ENCODE measurements at regions not wholly inside any gene's neighbourhood (a gene's known extent, or its start where the extent isn't known, plus 50 kb on each side); places are given as distances from the start of the nearest gene placed in this dataset.

GRCh38 chr16:6146874-6147425 lies 1049.4 kb upstream of the EEF2KMT start:
- TF ChIP-seq, protein P1, sequence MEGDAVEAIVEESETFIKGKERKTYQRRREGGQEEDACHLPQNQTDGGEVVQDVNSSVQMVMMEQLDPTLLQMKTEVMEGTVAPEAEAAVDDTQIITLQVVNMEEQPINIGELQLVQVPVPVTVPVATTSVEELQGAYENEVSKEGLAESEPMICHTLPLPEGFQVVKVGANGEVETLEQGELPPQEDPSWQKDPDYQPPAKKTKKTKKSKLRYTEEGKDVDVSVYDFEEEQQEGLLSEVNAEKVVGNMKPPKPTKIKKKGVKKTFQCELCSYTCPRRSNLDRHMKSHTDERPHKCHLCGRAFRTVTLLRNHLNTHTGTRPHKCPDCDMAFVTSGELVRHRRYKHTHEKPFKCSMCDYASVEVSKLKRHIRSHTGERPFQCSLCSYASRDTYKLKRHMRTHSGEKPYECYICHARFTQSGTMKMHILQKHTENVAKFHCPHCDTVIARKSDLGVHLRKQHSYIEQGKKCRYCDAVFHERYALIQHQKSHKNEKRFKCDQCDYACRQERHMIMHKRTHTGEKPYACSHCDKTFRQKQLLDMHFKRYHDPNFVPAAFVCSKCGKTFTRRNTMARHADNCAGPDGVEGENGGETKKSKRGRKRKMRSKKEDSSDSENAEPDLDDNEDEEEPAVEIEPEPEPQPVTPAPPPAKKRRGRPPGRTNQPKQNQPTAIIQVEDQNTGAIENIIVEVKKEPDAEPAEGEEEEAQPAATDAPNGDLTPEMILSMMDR (IDR thresholded peaks at IDR 0.05) = no peak
- TF ChIP-seq POLR2A (IDR thresholded peaks at IDR 0.05) = no peak
- Histone ChIP-seq H3K4me3 (no peak overlapping the region), H3K27ac (no peak overlapping the region), H3K4me1 (no peaks in the 10 kb centered on the region), H3K9me3 (no peaks in the 10 kb centered on the region), H3K27me3 (no peaks in the 10 kb centered on the region), H3K36me3 (replicated peaks in 1 of 2; ENCODE audit: insufficient read depth in 1 of 2, low read depth in 2 of 2) (no peaks in the 10 kb centered on the region)
- 53 to 55% methylated on average over 9 of the region's 9 CpGs for WGBS, 2 donors
- DNase-seq (no peak), ATAC-seq (no peak)
- intact Hi-C loops (cut with DNase I) = no loop called here

GRCh38 chr16:6146356-6146755 lies 1048.8 kb upstream of the EEF2KMT start:
- ATAC-seq (no peak), DNase-seq (no peak)
- no peaks in the 10 kb centered on the region for H3K9me3 ChIP-seq
- H3K4me3 ChIP-seq = no peak overlapping the region
- H3K36me3 ChIP-seq (replicated peaks in 1 of 2; ENCODE audit: insufficient read depth in 1 of 2, low read depth in 2 of 2) = no peaks in the 10 kb centered on the region
- intact Hi-C loops (cut with DNase I) = no loop called here
- TF ChIP-seq, protein P1 (IDR thresholded peaks at IDR 0.05) = no peak
- TF ChIP-seq POLR2A (IDR thresholded peaks at IDR 0.05) = no peak
- no peaks in the 10 kb centered on the region for H3K4me1 ChIP-seq
- WGBS, 2 donors = 71 to 75% methylated on average over 2 of the region's 2 CpGs
- H3K27ac ChIP-seq = no peak overlapping the region
- H3K27me3 ChIP-seq = no peaks in the 10 kb centered on the region

GRCh38 chr16:6144463-6144862 lies 1046.9 kb upstream of the EEF2KMT start:
- DNase-seq = no peak
- Histone ChIP-seq H3K4me3 (no peak overlapping the region), H3K27me3 (no peaks in the 10 kb centered on the region), H3K27ac (no peak overlapping the region), H3K36me3 (replicated peaks in 1 of 2; ENCODE audit: insufficient read depth in 1 of 2, low read depth in 2 of 2) (no peaks in the 10 kb centered on the region), H3K4me1 (no peaks in the 10 kb centered on the region), H3K9me3 (no peaks in the 10 kb centered on the region)
- intact Hi-C loops (cut with DNase I) = no loop called here
- no peak for TF ChIP-seq POLR2A (IDR thresholded peaks at IDR 0.05)
- TF ChIP-seq, protein P1 (IDR thresholded peaks at IDR 0.05) = no peak
- WGBS, 2 donors = 86 to 88% methylated on average over 4 of the region's 4 CpGs
- ATAC-seq = no peak

DNA sequence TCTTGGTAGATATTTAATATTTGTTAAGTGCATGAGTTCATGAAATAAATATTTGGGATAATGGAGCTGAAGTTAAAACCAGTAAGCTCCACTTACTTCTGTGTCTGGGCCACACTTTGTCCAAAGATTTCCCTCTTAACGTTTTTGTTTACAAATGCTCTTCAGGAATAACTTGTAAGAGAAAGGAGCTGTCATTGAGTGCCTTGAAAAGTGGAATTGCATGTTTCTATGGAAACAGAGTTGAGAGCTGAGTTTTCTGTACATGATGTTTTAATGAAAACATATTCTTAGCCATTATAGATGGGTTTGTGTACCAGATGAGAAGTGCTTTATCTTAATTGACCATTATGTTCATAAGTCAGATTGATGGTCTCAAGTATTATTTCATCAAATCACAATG lies 1045.4 kb upstream of the EEF2KMT start:
- no peak for ATAC-seq
- H3K27me3 ChIP-seq = no peaks in the 10 kb centered on the region
- H3K27ac ChIP-seq = no peak overlapping the region
- no peaks in the 10 kb centered on the region for H3K36me3 ChIP-seq (replicated peaks in 1 of 2; ENCODE audit: insufficient read depth in 1 of 2, low read depth in 2 of 2)
- no peaks in the 10 kb centered on the region for H3K9me3 ChIP-seq
- DNase-seq = no peak
- intact Hi-C loops (cut with DNase I) = no loop called here
- no peak overlapping the region for H3K4me3 ChIP-seq
- H3K4me1 ChIP-seq = no peaks in the 10 kb centered on the region
- WGBS, 2 donors = 7 to 9% methylated on average over 1 of the region's 1 CpG
- TF ChIP-seq, protein P1 (IDR thresholded peaks at IDR 0.05) = no peak
- no peak for TF ChIP-seq POLR2A (IDR thresholded peaks at IDR 0.05)

- DNase-seq = no peak
- H3K27me3 ChIP-seq = no peaks in the 10 kb centered on the region
- intact Hi-C loops (cut with DNase I) = no loop called here
These were observed 1035.5 kb upstream of the EEF2KMT start for GRCh38 chr16:6133009-6133557.

More at GRCh38 chr16:6133009-6133557, 1035.5 kb upstream of the EEF2KMT start:
- TF ChIP-seq, protein P1 (IDR thresholded peaks at IDR 0.05) = no peak
- TF ChIP-seq POLR2A (IDR thresholded peaks at IDR 0.05) = no peak
- no peak overlapping the region for H3K27ac ChIP-seq
- 60 to 62% methylated on average over 6 of the region's 6 CpGs for WGBS, 2 donors
- ATAC-seq = no peak
- no peak overlapping the region for H3K4me3 ChIP-seq
- H3K4me1 ChIP-seq = no peaks in the 10 kb centered on the region
- H3K36me3 ChIP-seq (replicated peaks in 1 of 2; ENCODE audit: insufficient read depth in 1 of 2, low read depth in 2 of 2) = no peaks in the 10 kb centered on the region
- H3K9me3 ChIP-seq = no peaks in the 10 kb centered on the region
